Neural crest cell (in vitro differentiated cells): ENCODE measurements at regions not wholly inside any gene's neighbourhood (a gene's known extent, or its start where the extent isn't known, plus 50 kb on each side); places are given as distances from the start of the nearest gene placed in this dataset.
"Not testable (repeated sequence)": the region's sequence is repeated elsewhere in the genome, so short reads cannot be mapped to it uniquely, and the experiment has no call there.

ENCODE experiments used
- DNase-seq: peaks from one replicate; pipeline ENCODE4 v3.0.0; 2021; ENCODE audit warnings: low read depth, mixed read lengths, low spot score
- H3K27ac Mint-ChIP-seq: one replicate; pipeline ENCODE4 v1.8.0; 2021; ENCODE audit warnings: mild to moderate bottlenecking, mixed read lengths; ENCODE audit not compliant: unreplicated experiment
- H3K27me3 Mint-ChIP-seq: 2 replicates; pipeline ENCODE4 v1.8.0; 2021; ENCODE audit warnings: low read depth, mild to moderate bottlenecking, mixed read lengths
- H3K36me3 Mint-ChIP-seq: 2 replicates; pipeline ENCODE4 v1.8.0; 2021; ENCODE audit warnings: low read depth, mild to moderate bottlenecking, mixed read lengths
- H3K4me1 Mint-ChIP-seq: 2 replicates; pipeline ENCODE4 v1.8.0; 2021; ENCODE audit warnings: mixed read lengths
- H3K4me3 Mint-ChIP-seq: one replicate; pipeline ENCODE4 v1.8.0; 2021; ENCODE audit warnings: mild to moderate bottlenecking, mixed read lengths
- H3K9me3 Mint-ChIP-seq: 2 replicates; pipeline ENCODE4 v1.8.0; 2021; ENCODE audit warnings: mixed read lengths
- CTCF ChIP-seq: fragments of 200-600 bp; sonication (generic); conservative IDR thresholded peaks from 2 replicates; pipeline ENCODE4 v1.5.0; 2021; ENCODE audit warnings: antibody characterized with exemption, mild to moderate bottlenecking

- not testable (repeated sequence) for H3K4me3 Mint-ChIP-seq, H3K27me3 Mint-ChIP-seq, DNase-seq, H3K27ac Mint-ChIP-seq, H3K9me3 Mint-ChIP-seq, H3K36me3 Mint-ChIP-seq, H3K4me1 Mint-ChIP-seq
Observed at GRCh38 chr14:105600195-105600938, 74.0 kb downstream of the TMEM121 start.

GRCh38 chr14:105600939-105601359, 74.6 kb downstream of the TMEM121 start:
- Mint-ChIP-seq H3K27me3 (no peaks in the 10 kb centered on the region), H3K4me1 (no peaks in the 10 kb centered on the region), H3K27ac (no peak overlapping the region), H3K9me3 (no peaks in the 10 kb centered on the region), H3K36me3 (no peaks in the 10 kb centered on the region), H3K4me3 (no peak overlapping the region)
- TF ChIP-seq CTCF = no peak
- no peak for DNase-seq

GRCh38 chr14:105601360-105602242, 75.2 kb downstream of the TMEM121 start:
- H3K9me3 Mint-ChIP-seq = no peaks in the 10 kb centered on the region
- DNase-seq = no peak
- H3K27me3 Mint-ChIP-seq = no peaks in the 10 kb centered on the region
- no peaks in the 10 kb centered on the region for H3K36me3 Mint-ChIP-seq
- H3K4me3 Mint-ChIP-seq = no peak overlapping the region
- H3K27ac Mint-ChIP-seq = no peak overlapping the region
- H3K4me1 Mint-ChIP-seq = no peaks in the 10 kb centered on the region
- no peak for TF ChIP-seq CTCF

GRCh38 chr14:105602243-105602750, 75.9 kb downstream of the TMEM121 start:
- DNase-seq = no peak

DNA sequence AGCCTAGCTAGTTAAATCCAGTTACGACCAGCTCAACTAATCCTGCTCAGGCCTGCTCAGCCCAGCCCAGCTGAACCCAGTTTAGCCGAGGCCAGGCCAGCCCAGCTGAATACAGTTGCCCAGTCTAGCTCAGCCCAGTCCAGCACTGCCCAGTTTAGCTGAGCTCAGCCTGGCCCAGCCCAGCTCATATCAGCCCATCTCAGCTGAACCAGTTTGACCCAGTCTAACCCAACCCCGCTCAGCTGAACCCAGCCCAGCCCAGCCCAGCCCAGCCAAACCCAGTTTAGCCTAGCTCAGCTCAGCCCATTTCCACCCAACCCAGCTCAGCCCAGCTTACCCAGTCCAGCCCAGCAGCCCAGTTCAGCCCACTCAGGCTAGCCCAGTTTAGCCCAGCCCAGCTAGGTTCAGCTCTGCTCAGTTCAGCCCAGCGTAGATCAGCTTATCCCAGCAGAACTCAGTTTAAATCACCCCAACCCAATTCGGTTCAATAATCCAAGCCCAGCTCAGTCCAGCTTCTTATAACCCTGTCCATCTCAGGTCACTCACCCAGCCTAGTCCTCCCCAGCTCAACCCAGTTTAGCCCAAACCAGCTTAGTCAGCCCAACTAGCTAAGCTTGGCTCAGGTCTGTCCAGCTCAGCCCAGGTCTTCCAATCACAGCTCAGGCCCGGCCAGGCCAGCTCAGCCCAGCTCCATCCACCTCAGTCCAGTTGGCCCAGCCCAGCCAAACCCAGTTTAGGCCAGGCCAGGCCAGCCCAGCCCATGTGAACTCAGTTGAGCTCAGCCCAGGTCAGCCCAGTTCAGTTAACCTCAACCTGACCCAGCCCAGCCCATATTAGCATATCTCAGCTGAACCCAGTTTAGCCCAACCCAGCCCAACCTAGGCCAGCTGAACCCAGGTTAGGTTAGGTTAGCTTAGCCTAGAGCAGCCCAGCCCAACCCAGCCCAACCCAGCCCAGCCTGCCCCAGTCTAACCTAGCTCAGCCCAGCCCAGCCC, 76.7 kb downstream of the TMEM121 start:
- Mint-ChIP-seq H3K27ac (no peak overlapping the region), H3K36me3 (no peaks in the 10 kb centered on the region), H3K27me3 (no peaks in the 10 kb centered on the region), H3K9me3 (no peaks in the 10 kb centered on the region), H3K4me1 (no peaks in the 10 kb centered on the region), H3K4me3 (no peak overlapping the region)
- DNase-seq = no peak
- TF ChIP-seq CTCF = no peak

More at GRCh38 chr14:105602243-105602750, 75.9 kb downstream of the TMEM121 start:
- no peaks in the 10 kb centered on the region for H3K4me1 Mint-ChIP-seq
- no peaks in the 10 kb centered on the region for H3K27me3 Mint-ChIP-seq
- no peak overlapping the region for H3K27ac Mint-ChIP-seq
- H3K9me3 Mint-ChIP-seq = no peaks in the 10 kb centered on the region
- TF ChIP-seq CTCF = no peak
- H3K36me3 Mint-ChIP-seq = no peaks in the 10 kb centered on the region
- no peak overlapping the region for H3K4me3 Mint-ChIP-seq

DNA sequence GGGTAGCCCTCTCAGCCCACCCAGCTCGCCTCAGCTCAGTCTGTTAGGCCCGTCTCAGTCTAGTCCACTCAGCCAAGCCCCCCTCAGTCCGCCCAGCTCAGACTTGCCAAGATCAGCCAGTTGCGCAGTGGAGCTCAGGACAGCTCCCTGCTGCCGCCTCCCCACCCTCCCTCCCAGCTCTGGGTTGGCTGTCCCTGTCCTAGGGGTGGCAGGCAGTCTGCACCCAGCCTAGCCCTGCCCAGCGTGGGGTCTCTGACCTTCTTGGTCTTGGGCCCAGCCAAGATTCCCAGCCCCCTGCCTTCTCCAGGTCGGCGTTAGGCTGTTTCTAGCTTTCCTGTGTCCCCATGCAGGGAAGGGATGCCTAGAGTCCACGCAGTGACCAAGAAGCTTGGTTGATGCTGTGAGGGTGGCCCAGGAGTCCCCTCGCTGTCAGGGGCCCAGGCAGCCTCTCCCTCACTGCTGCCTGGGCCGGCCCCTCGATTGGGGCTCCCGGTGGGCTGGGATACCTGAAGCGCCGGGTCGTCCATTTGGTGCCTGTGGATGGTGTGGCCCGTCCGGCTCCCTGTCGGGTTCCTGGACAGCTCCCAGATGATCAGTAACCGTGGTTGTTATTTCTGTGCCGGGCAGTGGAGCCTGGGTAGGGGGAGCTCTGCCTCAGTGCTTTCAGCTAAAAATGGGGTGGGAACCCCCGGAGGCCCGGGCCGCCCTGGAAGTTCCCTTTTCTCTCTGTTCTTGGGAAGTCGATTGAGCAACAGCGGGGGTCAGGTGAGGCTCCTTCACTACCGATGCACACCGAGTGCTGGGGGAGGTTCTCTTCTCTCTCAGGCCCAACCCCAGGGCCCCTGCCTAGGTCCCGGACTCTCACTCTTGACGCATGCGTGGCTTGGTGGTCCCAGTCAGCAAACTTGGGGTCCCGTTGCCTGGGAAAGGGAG, 78.4 kb downstream of the TMEM121 start:
- H3K9me3 Mint-ChIP-seq, DNase-seq, H3K27me3 Mint-ChIP-seq, H3K4me3 Mint-ChIP-seq, H3K27ac Mint-ChIP-seq, H3K4me1 Mint-ChIP-seq, H3K36me3 Mint-ChIP-seq: not testable (repeated sequence)
